ENCODE measurements at regions not wholly inside any gene's neighbourhood (a gene's known extent, or its start where the extent isn't known, plus 50 kb on each side); places are given as distances from the start of the nearest gene placed in this dataset.

DNA sequence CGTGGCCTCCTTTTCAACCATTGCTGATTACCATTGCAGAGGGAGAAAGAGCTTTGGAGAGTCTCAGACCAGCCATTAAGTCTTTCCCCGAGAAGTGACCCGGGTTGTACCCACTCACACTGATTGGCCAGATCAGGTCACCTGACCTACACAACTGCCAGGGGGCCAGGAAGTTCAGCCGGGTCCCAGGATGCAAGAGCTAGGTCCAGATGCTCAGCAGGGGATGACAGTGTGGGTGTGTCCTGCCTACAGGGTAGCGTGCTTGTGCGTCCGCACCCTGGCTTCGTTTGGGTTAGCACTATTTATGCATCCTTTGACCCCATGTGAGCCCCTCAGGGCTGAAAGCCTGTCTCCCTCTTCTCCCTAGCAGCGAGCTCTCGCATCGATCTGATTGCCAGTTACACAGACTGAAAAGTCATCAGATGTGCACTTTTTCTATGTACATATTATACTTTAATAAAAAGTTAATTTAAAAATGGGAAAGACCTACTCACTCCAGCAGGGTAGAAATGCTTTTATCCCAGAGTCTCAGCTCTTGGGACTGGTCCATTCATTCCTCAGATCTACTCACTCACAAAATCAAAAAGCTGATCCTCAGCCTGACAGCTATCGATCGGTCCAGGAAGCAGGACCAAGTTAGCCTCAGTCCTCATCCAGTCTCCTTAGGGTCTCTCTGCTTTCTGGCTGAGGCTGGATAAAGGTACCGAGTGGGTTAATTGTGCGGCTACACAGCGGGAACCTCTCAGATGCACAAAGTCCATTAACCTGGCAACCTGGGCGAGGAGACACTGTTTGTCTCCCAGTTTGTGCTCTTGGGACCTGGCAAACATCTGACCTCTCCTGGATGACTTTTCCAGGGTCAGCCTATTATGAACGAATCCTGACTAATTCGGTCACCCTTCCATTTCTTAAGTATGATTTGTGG, 68.0 kb downstream of the SERPINA3 start (continued):
- TF ChIP-seq ZNF672 (CRISPR knock-in tag; IDR thresholded peaks at IDR 0.05) (no peak), ZBTB8A (CRISPR knock-in tag; IDR thresholded peaks at IDR 0.05; ENCODE audit: borderline replicate concordance, low read depth) (no peak), ZNF33B (CRISPR knock-in tag; IDR thresholded peaks at IDR 0.05) (no peak), CHD4 (IDR thresholded peaks at IDR 0.05; ENCODE audit: borderline replicate concordance, low read length) (no peak), NPAS2 (CRISPR knock-in tag; IDR thresholded peaks at IDR 0.05; ENCODE audit: borderline replicate concordance) (no peak), REPIN1 (CRISPR knock-in tag; IDR thresholded peaks at IDR 0.05; ENCODE audit: borderline replicate concordance, low read depth) (no peak), ZMAT3 (CRISPR knock-in tag; conservative IDR thresholded peaks at IDR 0.05) (0 out of 2 replicates have a peak, but pooled peaks have one; percentile 4), ZNF883 (CRISPR knock-in tag; IDR thresholded peaks at IDR 0.05; ENCODE audit: not compliant biosample characterization) (no peak), U2AF2 (IDR thresholded peaks at IDR 0.05; ENCODE audit: low read depth, low read length) (no peak), TARDBP (CRISPR knock-in tag; IDR thresholded peaks at IDR 0.05) (no peak), ZNF326 (CRISPR knock-in tag; IDR thresholded peaks at IDR 0.05; ENCODE audit: borderline replicate concordance) (no peak), ZKSCAN1 (IDR thresholded peaks at IDR 0.05; ENCODE audit: low read length) (no peak), ISL2 (CRISPR knock-in tag; IDR thresholded peaks at IDR 0.05) (no peak), GATA4 (IDR thresholded peaks at IDR 0.05; ENCODE audit: borderline replicate concordance, low read depth) (no peak), ZNF20 (CRISPR knock-in tag; IDR thresholded peaks at IDR 0.05) (no peak), ZNF572 (CRISPR knock-in tag; IDR thresholded peaks at IDR 0.05) (no peak), SALL1 (CRISPR knock-in tag; IDR thresholded peaks at IDR 0.05) (peak; percentile 74), RARG (CRISPR knock-in tag; IDR thresholded peaks at IDR 0.05; ENCODE audit: low read depth) (no peak)
- TF ChIP-seq, protein P1, sequence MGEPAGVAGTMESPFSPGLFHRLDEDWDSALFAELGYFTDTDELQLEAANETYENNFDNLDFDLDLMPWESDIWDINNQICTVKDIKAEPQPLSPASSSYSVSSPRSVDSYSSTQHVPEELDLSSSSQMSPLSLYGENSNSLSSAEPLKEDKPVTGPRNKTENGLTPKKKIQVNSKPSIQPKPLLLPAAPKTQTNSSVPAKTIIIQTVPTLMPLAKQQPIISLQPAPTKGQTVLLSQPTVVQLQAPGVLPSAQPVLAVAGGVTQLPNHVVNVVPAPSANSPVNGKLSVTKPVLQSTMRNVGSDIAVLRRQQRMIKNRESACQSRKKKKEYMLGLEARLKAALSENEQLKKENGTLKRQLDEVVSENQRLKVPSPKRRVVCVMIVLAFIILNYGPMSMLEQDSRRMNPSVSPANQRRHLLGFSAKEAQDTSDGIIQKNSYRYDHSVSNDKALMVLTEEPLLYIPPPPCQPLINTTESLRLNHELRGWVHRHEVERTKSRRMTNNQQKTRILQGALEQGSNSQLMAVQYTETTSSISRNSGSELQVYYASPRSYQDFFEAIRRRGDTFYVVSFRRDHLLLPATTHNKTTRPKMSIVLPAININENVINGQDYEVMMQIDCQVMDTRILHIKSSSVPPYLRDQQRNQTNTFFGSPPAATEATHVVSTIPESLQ (CRISPR knock-in tag; conservative IDR thresholded peaks at IDR 0.05) = no peak
- TF ChIP-seq, protein P2, sequence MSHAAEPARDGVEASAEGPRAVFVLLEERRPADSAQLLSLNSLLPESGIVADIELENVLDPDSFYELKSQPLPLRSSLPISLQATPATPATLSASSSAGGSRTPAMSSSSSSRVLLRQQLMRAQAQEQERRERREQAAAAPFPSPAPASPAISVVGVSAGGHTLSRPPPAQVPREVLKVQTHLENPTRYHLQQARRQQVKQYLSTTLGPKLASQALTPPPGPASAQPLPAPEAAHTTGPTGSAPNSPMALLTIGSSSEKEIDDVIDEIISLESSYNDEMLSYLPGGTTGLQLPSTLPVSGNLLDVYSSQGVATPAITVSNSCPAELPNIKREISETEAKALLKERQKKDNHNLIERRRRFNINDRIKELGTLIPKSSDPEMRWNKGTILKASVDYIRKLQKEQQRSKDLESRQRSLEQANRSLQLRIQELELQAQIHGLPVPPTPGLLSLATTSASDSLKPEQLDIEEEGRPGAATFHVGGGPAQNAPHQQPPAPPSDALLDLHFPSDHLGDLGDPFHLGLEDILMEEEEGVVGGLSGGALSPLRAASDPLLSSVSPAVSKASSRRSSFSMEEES (CRISPR knock-in tag; IDR thresholded peaks at IDR 0.05) = no peak
- TF ChIP-seq, protein P3, sequence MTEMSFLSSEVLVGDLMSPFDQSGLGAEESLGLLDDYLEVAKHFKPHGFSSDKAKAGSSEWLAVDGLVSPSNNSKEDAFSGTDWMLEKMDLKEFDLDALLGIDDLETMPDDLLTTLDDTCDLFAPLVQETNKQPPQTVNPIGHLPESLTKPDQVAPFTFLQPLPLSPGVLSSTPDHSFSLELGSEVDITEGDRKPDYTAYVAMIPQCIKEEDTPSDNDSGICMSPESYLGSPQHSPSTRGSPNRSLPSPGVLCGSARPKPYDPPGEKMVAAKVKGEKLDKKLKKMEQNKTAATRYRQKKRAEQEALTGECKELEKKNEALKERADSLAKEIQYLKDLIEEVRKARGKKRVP (CRISPR knock-in tag; IDR thresholded peaks at IDR 0.05) = no peak
- TF ChIP-seq, protein P4, sequence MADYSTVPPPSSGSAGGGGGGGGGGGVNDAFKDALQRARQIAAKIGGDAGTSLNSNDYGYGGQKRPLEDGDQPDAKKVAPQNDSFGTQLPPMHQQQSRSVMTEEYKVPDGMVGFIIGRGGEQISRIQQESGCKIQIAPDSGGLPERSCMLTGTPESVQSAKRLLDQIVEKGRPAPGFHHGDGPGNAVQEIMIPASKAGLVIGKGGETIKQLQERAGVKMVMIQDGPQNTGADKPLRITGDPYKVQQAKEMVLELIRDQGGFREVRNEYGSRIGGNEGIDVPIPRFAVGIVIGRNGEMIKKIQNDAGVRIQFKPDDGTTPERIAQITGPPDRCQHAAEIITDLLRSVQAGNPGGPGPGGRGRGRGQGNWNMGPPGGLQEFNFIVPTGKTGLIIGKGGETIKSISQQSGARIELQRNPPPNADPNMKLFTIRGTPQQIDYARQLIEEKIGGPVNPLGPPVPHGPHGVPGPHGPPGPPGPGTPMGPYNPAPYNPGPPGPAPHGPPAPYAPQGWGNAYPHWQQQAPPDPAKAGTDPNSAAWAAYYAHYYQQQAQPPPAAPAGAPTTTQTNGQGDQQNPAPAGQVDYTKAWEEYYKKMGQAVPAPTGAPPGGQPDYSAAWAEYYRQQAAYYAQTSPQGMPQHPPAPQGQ (CRISPR knock-in tag; IDR thresholded peaks at IDR 0.05; ENCODE audit: borderline replicate concordance) = no peak
- TF ChIP-seq, protein P5, sequence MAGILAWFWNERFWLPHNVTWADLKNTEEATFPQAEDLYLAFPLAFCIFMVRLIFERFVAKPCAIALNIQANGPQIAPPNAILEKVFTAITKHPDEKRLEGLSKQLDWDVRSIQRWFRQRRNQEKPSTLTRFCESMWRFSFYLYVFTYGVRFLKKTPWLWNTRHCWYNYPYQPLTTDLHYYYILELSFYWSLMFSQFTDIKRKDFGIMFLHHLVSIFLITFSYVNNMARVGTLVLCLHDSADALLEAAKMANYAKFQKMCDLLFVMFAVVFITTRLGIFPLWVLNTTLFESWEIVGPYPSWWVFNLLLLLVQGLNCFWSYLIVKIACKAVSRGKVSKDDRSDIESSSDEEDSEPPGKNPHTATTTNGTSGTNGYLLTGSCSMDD (CRISPR knock-in tag; IDR thresholded peaks at IDR 0.05) = no peak

Data from HepG2 (cell line).